ENCODE measurements at regions not wholly inside any gene's neighbourhood (a gene's known extent, or its start where the extent isn't known, plus 50 kb on each side); places are given as distances from the start of the nearest gene placed in this dataset.

- TF ChIP-seq CTCF (conservative IDR thresholded peaks at IDR 0.05 in 1 of 2, IDR thresholded peaks at IDR 0.05 in 1 of 2; ENCODE audit: low read depth in 1 of 2, low read length in 2 of 2) (no peak), EZH2 (IDR thresholded peaks at IDR 0.05; ENCODE audit: low read length, missing control alignments) (no peak)
Observed at GRCh38 chr3:48088749-48089466, 72.7 kb upstream of the MAP4 start.
